WTC11 (cell line): ENCODE measurements at regions not wholly inside any gene's neighbourhood (a gene's known extent, or its start where the extent isn't known, plus 50 kb on each side); places are given as distances from the start of the nearest gene placed in this dataset.

Experiments
- CBFB ChIP-seq: sonication (generic); formaldehyde crosslinking; IDR thresholded peaks from 2 replicates; pipeline ENCODE4 v1.8.1; 2022; ENCODE audit warnings: mild to moderate bottlenecking, low read depth, missing genetic modification reagents
- CTCF ChIP-seq: fragments of 200-600 bp; IDR thresholded peaks from 2 replicates; pipeline ENCODE4 v1.8.0; 2022; ENCODE audit warnings: antibody characterized with exemption
- E2F1 ChIP-seq: sonication (generic); formaldehyde crosslinking; IDR thresholded peaks from 2 replicates; pipeline ENCODE4 v1.8.0; 2022; ENCODE audit warnings: mild to moderate bottlenecking, missing genetic modification reagents
- E2F5 ChIP-seq: sonication (generic); formaldehyde crosslinking; IDR thresholded peaks from 2 replicates; pipeline ENCODE4 v1.8.1; 2022; ENCODE audit warnings: mild to moderate bottlenecking, moderate library complexity, missing genetic modification reagents
- ELF4 ChIP-seq: sonication (generic); formaldehyde crosslinking; IDR thresholded peaks from 2 replicates; pipeline ENCODE4 v1.8.1; 2022; ENCODE audit warnings: low read depth, mild to moderate bottlenecking, moderate library complexity, missing genetic modification reagents
- EMX1 ChIP-seq: fragments of 250-450 bp; sonication (Bioruptor Pico); IDR thresholded peaks from 2 replicates; pipeline ENCODE4 v1.8.0; 2021; ENCODE audit warnings: mild to moderate bottlenecking
- KAT7 ChIP-seq: sonication (generic); formaldehyde crosslinking; IDR thresholded peaks from 2 replicates; pipeline ENCODE4 v1.8.1; 2023; ENCODE audit warnings: missing genetic modification reagents, mild to moderate bottlenecking, borderline replicate concordance
- NR1H2 ChIP-seq: sonication (generic); formaldehyde crosslinking; IDR thresholded peaks from 2 replicates; pipeline ENCODE4 v1.9.0; 2021; ENCODE audit warnings: mild to moderate bottlenecking, moderate library complexity, missing genetic modification reagents
- SMAD4 ChIP-seq: sonication (generic); formaldehyde crosslinking; IDR thresholded peaks from 2 replicates; pipeline ENCODE4 v1.8.0; 2022; ENCODE audit warnings: mild to moderate bottlenecking, missing genetic modification reagents
- ZBTB21 ChIP-seq: sonication (generic); formaldehyde crosslinking; IDR thresholded peaks from 2 replicates; pipeline ENCODE4 v1.8.1; 2023; ENCODE audit warnings: mild to moderate bottlenecking, missing genetic modification reagents, borderline replicate concordance
- ZNF121 ChIP-seq: sonication (generic); formaldehyde crosslinking; IDR thresholded peaks from 2 replicates; pipeline ENCODE4 v1.8.0; 2023; ENCODE audit warnings: missing genetic modification reagents

- TF ChIP-seq CTCF: no peak
- TF ChIP-seq E2F1 (CRISPR knock-in tag): no peak
- no peak for TF ChIP-seq NR1H2 (CRISPR knock-in tag)
- no peak for TF ChIP-seq ZBTB21 (CRISPR knock-in tag)
- no peak for TF ChIP-seq ELF4 (CRISPR knock-in tag)
- TF ChIP-seq CBFB (CRISPR knock-in tag): no peak
- no peak for TF ChIP-seq KAT7 (CRISPR knock-in tag)
- no peak for TF ChIP-seq SMAD4
- no peak for TF ChIP-seq ZNF121 (CRISPR knock-in tag)
- TF ChIP-seq EMX1: no peak
- no peak for TF ChIP-seq E2F5
Measured at GRCh38 chrX:131170148-131170547, 112.0 kb downstream of the ARHGAP36 start.
